ENCODE measurements at regions not wholly inside any gene's neighbourhood (a gene's known extent, or its start where the extent isn't known, plus 50 kb on each side); places are given as distances from the start of the nearest gene placed in this dataset.
A peak's percentile ranks its signal among the peaks of the same experiment; 100 is the strongest.

DNA sequence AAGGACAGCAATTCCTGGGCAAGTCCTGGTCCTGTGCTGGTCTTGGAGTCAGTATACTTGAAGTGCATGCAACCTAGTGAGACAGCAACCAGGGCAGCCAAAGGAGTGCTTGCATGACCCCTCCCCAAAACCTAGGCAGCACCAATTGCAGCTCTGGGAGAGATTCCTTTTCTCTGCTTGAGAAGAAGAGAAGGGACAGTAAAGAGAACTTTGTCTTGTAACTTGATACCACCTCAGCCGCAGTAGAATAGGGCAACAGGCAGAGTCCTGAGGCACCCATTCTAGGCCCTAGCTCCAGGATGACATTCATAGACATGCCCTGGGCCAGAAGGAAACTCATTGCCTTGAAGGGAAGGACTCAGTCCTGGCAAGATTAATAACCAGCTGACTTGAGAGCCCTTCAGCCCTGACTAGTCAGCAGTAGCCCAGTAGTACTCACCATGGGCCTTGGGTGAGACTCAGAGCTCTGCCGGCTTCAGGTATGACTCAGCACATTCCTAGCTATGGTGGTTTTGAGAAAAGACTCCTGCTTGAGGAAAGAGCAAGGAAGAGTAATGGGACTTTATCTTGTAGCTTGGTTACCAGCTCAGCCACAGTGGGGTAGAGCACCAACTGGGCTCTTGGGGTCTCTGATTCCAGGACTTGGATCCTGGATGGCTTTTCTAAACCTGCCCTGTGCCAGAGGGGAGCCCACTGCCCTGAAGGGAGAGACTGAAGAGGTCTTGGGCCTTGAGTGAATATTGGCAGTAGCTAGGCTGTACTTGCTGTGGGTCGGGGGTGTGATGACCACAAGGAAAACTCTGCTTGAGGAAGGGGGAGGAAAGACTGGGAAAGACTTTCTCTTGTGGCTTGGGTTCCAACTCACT is 51.7 kb upstream of the ACADM start (continued):
- TF ChIP-seq ZNF790 (CRISPR knock-in tag; IDR thresholded peaks at IDR 0.05; ENCODE audit: borderline replicate concordance) (no peak), MAFG (CRISPR knock-in tag; IDR thresholded peaks at IDR 0.05) (peak; percentile 90), ZNF672 (CRISPR knock-in tag; IDR thresholded peaks at IDR 0.05) (no peak), GATAD2A (CRISPR knock-in tag; IDR thresholded peaks at IDR 0.05) (no peak), HDAC1 (CRISPR knock-in tag; IDR thresholded peaks at IDR 0.05) (0 out of 2 replicates have a peak, but pooled peaks have one; percentile 28), SIX1 (CRISPR knock-in tag; IDR thresholded peaks at IDR 0.05; ENCODE audit: borderline replicate concordance) (peak; percentile 96), EP300 (IDR thresholded peaks at IDR 0.05; ENCODE audit: low read depth in 2 of 2, low read length in 2 of 2) (no peak), EP300 (CRISPR knock-in tag; IDR thresholded peaks at IDR 0.05; ENCODE audit: borderline replicate concordance) (0 out of 2 replicates have a peak, but pooled peaks have one; percentile 20), ARNTL (CRISPR knock-in tag; IDR thresholded peaks at IDR 0.05) (0 out of 2 replicates have a peak, but pooled peaks have one; percentile 23), NFE2L2 (IDR thresholded peaks at IDR 0.05; ENCODE audit: low read length) (peak; percentile 98), ZNF556 (CRISPR knock-in tag; IDR thresholded peaks at IDR 0.05; ENCODE audit: borderline replicate concordance) (0 out of 2 replicates have a peak, but pooled peaks have one; percentile 52)
- TF ChIP-seq, protein P1, sequence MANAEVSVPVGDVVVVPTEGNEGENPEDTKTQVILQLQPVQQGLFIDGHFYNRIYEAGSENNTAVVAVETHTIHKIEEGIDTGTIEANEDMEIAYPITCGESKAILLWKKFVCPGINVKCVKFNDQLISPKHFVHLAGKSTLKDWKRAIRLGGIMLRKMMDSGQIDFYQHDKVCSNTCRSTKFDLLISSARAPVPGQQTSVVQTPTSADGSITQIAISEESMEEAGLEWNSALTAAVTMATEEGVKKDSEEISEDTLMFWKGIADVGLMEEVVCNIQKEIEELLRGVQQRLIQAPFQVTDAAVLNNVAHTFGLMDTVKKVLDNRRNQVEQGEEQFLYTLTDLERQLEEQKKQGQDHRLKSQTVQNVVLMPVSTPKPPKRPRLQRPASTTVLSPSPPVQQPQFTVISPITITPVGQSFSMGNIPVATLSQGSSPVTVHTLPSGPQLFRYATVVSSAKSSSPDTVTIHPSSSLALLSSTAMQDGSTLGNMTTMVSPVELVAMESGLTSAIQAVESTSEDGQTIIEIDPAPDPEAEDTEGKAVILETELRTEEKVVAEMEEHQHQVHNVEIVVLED (CRISPR knock-in tag; IDR thresholded peaks at IDR 0.05; ENCODE audit: borderline replicate concordance), result no peak
- TF ChIP-seq, protein P2, sequence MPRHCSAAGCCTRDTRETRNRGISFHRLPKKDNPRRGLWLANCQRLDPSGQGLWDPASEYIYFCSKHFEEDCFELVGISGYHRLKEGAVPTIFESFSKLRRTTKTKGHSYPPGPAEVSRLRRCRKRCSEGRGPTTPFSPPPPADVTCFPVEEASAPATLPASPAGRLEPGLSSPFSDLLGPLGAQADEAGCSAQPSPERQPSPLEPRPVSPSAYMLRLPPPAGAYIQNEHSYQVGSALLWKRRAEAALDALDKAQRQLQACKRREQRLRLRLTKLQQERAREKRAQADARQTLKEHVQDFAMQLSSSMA (CRISPR knock-in tag; IDR thresholded peaks at IDR 0.05), result no peak
